Gastrocnemius medialis (tissue), 4 donors: ENCODE measurements at regions not wholly inside any gene's neighbourhood (a gene's known extent, or its start where the extent isn't known, plus 50 kb on each side); places are given as distances from the start of the nearest gene placed in this dataset.

Experiments
- POLR2A ChIP-seq, 2 donors: fragments of 450-650 bp; IDR thresholded peaks; one replicate each; pipeline ENCODE4 v1.6.1; 2017; ENCODE audit warnings: antibody characterized with exemption in 2 of 2, mild to moderate bottlenecking in 2 of 2, moderate library complexity in 2 of 2
- TF ChIP-seq, protein P1 (sequence below), 5 experiments: fragments of 450-650 bp in 3 of 5; fragments of 200-600 bp in 2 of 5; sonication (generic) in 2 of 5; IDR thresholded peaks in 4 of 5; conservative IDR thresholded peaks in 1 of 5; 1 replicate in 4 of 5; 2 replicates in 1 of 5; pipeline ENCODE4 v1.5.1; 2016 to 2019; ENCODE audit warnings: antibody characterized with exemption in 5 of 5, mild to moderate bottlenecking in 3 of 5, moderate library complexity in 3 of 5

DNA sequence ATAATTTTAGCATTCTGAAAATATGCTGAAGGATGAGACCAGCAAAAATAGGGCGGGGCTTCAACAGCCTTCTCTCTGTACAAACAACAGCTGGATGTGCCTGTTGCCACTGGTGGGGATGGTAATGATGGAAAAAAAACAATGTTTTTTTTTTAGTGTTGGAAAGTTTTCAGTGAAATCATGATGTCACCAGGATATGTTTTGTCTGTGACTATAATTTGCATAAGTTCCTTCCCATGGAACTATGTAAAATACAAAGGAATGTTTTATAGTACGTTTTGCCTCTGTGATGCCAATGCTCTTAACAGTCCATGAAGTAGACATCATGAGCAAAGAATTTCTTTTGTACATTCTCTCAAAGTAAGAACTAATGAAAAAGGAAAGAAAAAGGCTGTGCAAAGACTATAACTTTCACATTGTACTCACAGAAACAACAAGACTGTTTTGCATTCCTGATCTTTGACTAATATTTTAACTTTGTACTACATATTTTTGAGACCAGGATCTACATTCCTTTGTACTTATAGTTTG lies 589.7 kb downstream of the SPRY1 start:
- TF ChIP-seq, protein P1, sequence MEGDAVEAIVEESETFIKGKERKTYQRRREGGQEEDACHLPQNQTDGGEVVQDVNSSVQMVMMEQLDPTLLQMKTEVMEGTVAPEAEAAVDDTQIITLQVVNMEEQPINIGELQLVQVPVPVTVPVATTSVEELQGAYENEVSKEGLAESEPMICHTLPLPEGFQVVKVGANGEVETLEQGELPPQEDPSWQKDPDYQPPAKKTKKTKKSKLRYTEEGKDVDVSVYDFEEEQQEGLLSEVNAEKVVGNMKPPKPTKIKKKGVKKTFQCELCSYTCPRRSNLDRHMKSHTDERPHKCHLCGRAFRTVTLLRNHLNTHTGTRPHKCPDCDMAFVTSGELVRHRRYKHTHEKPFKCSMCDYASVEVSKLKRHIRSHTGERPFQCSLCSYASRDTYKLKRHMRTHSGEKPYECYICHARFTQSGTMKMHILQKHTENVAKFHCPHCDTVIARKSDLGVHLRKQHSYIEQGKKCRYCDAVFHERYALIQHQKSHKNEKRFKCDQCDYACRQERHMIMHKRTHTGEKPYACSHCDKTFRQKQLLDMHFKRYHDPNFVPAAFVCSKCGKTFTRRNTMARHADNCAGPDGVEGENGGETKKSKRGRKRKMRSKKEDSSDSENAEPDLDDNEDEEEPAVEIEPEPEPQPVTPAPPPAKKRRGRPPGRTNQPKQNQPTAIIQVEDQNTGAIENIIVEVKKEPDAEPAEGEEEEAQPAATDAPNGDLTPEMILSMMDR (IDR thresholded peaks at IDR 0.05 in 4 of 5, conservative IDR thresholded peaks at IDR 0.05 in 1 of 5) = no peak
- no peak for TF ChIP-seq POLR2A (IDR thresholded peaks at IDR 0.05)
